Liver (tissue), 8 donors: ENCODE measurements at regions not wholly inside any gene's neighbourhood (a gene's known extent, or its start where the extent isn't known, plus 50 kb on each side); places are given as distances from the start of the nearest gene placed in this dataset.

Experiments used
- DNase-seq: peaks from one replicate; pipeline ENCODE4 v3.0.0-alpha.2; 2017; ENCODE audit warnings: low spot score
- H3K27ac ChIP-seq, 2 donors: one replicate each; pipeline ENCODE4 v1.7.0; 2013; ENCODE audit warnings: inconsistent platforms in 2 of 2, low read length in 2 of 2, control low read depth in 1 of 2, low read depth in 1 of 2, mild to moderate bottlenecking in 1 of 2
- H3K27me3 ChIP-seq, 4 donors: one replicate each; pipeline versions ENCODE4 v1.6.1 to v1.7.0; 2013; ENCODE audit warnings: low read length in 3 of 4, inconsistent platforms in 1 of 4, mild to moderate bottlenecking in 1 of 4, moderate library complexity in 1 of 4; ENCODE audit not compliant: control insufficient read depth in 4 of 4, insufficient read depth in 4 of 4
- H3K36me3 ChIP-seq, 4 donors: one replicate each; pipeline versions ENCODE4 v1.6.1 to v1.7.0; 2013; ENCODE audit warnings: low read length in 3 of 4, mild to moderate bottlenecking in 3 of 4, low read depth in 1 of 4, moderate library complexity in 1 of 4; ENCODE audit not compliant: control insufficient read depth in 4 of 4, insufficient read depth in 3 of 4
- H3K4me1 ChIP-seq, 4 donors: one replicate each; pipeline versions ENCODE4 v1.6.1 to v1.7.0; 2013; ENCODE audit warnings: low read length in 3 of 4, mild to moderate bottlenecking in 3 of 4, moderate library complexity in 1 of 4; ENCODE audit not compliant: control insufficient read depth in 4 of 4, insufficient read depth in 4 of 4
- H3K4me3 ChIP-seq, 3 donors: one replicate each; pipeline versions ENCODE4 v1.6.1 to v1.7.0; 2013; ENCODE audit warnings: low read length in 3 of 3, control low read depth in 1 of 3, low read depth in 1 of 3, mild to moderate bottlenecking in 1 of 3
- H3K9ac ChIP-seq, 2 donors: one replicate each; pipeline ENCODE4 v1.7.0; 2013; ENCODE audit warnings: low read length in 2 of 2, mild to moderate bottlenecking in 2 of 2, moderate library complexity in 2 of 2, control low read depth in 1 of 2, low read depth in 1 of 2
- H3K9me3 ChIP-seq, 4 donors: one replicate each; pipeline versions ENCODE4 v1.6.1 to v1.7.0; 2013; ENCODE audit warnings: low read length in 3 of 4; ENCODE audit not compliant: control insufficient read depth in 4 of 4
- EGR1 ChIP-seq, 2 donors: IDR thresholded peaks; 2 replicates each; pipeline ENCODE4 v1.6.1; 2016 to 2018; ENCODE audit warnings: antibody characterized with exemption in 2 of 2, low read depth in 2 of 2
- FOXA1 ChIP-seq: IDR thresholded peaks from 2 replicates; pipeline ENCODE4 v1.6.1; 2016; ENCODE audit warnings: antibody characterized with exemption
- FOXA2 ChIP-seq: IDR thresholded peaks from 2 replicates; pipeline ENCODE4 v1.6.1; 2016; ENCODE audit warnings: antibody characterized with exemption
- GABPA ChIP-seq, 2 donors: IDR thresholded peaks in 1 of 2; conservative IDR thresholded peaks in 1 of 2; 2 replicates each; pipeline ENCODE4 v1.6.1; 2016; ENCODE audit warnings: antibody characterized with exemption in 2 of 2, mild to moderate bottlenecking in 1 of 2, moderate library complexity in 1 of 2
- HNF4A ChIP-seq, 2 donors: conservative IDR thresholded peaks; 2 replicates each; pipeline ENCODE4 v1.6.1; 2016; ENCODE audit warnings: antibody characterized with exemption in 2 of 2, mild to moderate bottlenecking in 2 of 2
- HNF4G ChIP-seq: IDR thresholded peaks from 2 replicates; pipeline ENCODE4 v1.6.1; 2016; ENCODE audit warnings: antibody characterized with exemption
- JUND ChIP-seq, 2 donors: IDR thresholded peaks; 2 replicates each; pipeline ENCODE4 v1.6.1; 2016; ENCODE audit warnings: antibody characterized with exemption in 2 of 2
- NR2F2 ChIP-seq: IDR thresholded peaks from 2 replicates; pipeline ENCODE4 v1.6.1; 2016; ENCODE audit warnings: antibody characterized with exemption
- RAD21 ChIP-seq, 2 donors: IDR thresholded peaks; 2 replicates each; pipeline ENCODE4 v1.6.1; 2016; ENCODE audit warnings: antibody characterized with exemption in 2 of 2, mild to moderate bottlenecking in 2 of 2
- RXRA ChIP-seq, 2 donors: IDR thresholded peaks; 2 replicates each; pipeline ENCODE4 v1.6.1; 2017 to 2018; ENCODE audit warnings: antibody characterized with exemption in 2 of 2, mild to moderate bottlenecking in 1 of 2
- SP1 ChIP-seq: IDR thresholded peaks from 2 replicates; pipeline ENCODE4 v1.6.1; 2018; ENCODE audit warnings: antibody characterized with exemption, mild to moderate bottlenecking
- TAF1 ChIP-seq: conservative IDR thresholded peaks from 2 replicates; pipeline ENCODE4 v1.6.1; 2016; ENCODE audit warnings: antibody characterized with exemption, mild to moderate bottlenecking
- YY1 ChIP-seq: IDR thresholded peaks from 2 replicates; pipeline ENCODE4 v1.6.1; 2016; ENCODE audit warnings: antibody characterized with exemption, mild to moderate bottlenecking
- WGBS: extraction: QIAGEN DNeasy Blood & Tissue Kit; methylation state at CpG from one replicate; pipeline ENCODE4 v1.1.7; 2013; 5-methylcytosine and 5-hydroxymethylcytosine counted together
- TF ChIP-seq, protein P1 (sequence below): IDR thresholded peaks from 2 replicates; pipeline ENCODE4 v1.6.1; 2016; ENCODE audit warnings: antibody characterized with exemption, mild to moderate bottlenecking
- TF ChIP-seq, protein P2 (sequence below): fragments of 150-350 bp; IDR thresholded peaks from 2 replicates; pipeline ENCODE4 v1.5.1; 2017; ENCODE audit warnings: improper control_type of control experiment, low read depth, low read length; ENCODE audit not compliant: missing input control
- TF ChIP-seq, protein P3 (sequence below): IDR thresholded peaks from 2 replicates; pipeline ENCODE4 v1.6.1; 2016; ENCODE audit warnings: antibody characterized with exemption
- TF ChIP-seq, protein P4 (sequence below): IDR thresholded peaks from 2 replicates; pipeline ENCODE4 v1.6.1; 2016; ENCODE audit warnings: antibody characterized with exemption
- TF ChIP-seq, protein P5 (sequence below): IDR thresholded peaks from 2 replicates; pipeline ENCODE4 v1.6.1; 2016; ENCODE audit warnings: antibody characterized with exemption
- donor health status: healthy.
- donor health status: healthy.
- donor health status: healthy.
- donor health status: healthy.
- donor health status: healthy.

DNA sequence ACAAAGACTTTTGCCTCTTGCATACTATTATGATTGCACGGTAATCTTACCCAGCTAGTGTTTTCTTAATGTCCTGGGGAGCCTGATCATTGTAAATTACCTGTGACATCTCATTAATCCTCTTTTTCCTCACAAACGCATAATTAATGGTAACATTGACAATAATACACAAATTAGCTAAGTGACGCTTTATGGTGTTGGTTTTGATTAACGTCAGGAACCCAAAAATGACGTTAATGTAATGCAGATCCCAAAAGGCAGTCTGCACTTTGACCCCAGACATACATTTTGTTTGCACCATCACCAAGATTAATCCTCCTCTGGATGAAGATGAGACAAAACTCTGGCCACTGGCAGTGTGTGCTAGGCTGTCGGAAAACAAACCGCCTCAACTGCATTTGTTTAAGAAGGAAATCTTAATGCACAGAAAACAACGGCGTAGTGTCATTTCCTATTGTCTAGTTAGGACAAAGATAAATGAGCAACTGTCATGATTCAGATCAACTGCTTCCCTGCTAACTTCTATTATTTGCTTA lies 83.9 kb upstream of the CDIN1 start:
- TF ChIP-seq SP1 (no peak), HNF4G (no peak), YY1 (no peak), RXRA (IDR thresholded peaks at IDR 0.05) (no peak), FOXA1 (no peak)
- TF ChIP-seq, protein P1, sequence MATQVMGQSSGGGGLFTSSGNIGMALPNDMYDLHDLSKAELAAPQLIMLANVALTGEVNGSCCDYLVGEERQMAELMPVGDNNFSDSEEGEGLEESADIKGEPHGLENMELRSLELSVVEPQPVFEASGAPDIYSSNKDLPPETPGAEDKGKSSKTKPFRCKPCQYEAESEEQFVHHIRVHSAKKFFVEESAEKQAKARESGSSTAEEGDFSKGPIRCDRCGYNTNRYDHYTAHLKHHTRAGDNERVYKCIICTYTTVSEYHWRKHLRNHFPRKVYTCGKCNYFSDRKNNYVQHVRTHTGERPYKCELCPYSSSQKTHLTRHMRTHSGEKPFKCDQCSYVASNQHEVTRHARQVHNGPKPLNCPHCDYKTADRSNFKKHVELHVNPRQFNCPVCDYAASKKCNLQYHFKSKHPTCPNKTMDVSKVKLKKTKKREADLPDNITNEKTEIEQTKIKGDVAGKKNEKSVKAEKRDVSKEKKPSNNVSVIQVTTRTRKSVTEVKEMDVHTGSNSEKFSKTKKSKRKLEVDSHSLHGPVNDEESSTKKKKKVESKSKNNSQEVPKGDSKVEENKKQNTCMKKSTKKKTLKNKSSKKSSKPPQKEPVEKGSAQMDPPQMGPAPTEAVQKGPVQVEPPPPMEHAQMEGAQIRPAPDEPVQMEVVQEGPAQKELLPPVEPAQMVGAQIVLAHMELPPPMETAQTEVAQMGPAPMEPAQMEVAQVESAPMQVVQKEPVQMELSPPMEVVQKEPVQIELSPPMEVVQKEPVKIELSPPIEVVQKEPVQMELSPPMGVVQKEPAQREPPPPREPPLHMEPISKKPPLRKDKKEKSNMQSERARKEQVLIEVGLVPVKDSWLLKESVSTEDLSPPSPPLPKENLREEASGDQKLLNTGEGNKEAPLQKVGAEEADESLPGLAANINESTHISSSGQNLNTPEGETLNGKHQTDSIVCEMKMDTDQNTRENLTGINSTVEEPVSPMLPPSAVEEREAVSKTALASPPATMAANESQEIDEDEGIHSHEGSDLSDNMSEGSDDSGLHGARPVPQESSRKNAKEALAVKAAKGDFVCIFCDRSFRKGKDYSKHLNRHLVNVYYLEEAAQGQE = no peak
- no peak overlapping the region for H3K9ac ChIP-seq
- H3K36me3 ChIP-seq = no peaks in the 10 kb centered on the region
- WGBS = 82% methylated on average over 9 of the region's 9 CpGs
- no peak for DNase-seq
- H3K9me3 ChIP-seq = no peaks in the 10 kb centered on the region
- no peaks in the 10 kb centered on the region for H3K4me1 ChIP-seq
- no peaks in the 10 kb centered on the region for H3K27me3 ChIP-seq
- no peak overlapping the region for H3K27ac ChIP-seq
- H3K4me3 ChIP-seq = no peak overlapping the region

DNA sequence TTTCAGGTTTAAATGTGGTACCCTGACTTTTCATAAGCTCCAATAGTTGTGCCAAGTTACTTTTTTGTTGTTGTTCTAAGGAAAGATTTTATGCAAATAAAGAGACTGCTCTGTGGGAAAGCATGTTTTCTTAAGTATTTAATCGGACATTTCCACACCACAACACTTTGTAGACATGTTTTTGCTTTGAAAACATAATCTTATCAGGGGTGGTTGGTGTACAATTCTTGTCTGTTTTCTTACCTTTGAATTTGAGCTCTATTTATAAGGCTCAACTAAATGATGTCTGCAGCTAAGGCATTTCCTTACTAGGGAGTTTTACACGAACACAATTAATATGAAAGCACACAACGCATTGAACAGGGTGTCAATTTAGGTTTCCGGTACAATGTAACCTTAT lies 81.5 kb upstream of the CDIN1 start:
- Histone ChIP-seq H3K4me3 (no peak overlapping the region), H3K27ac (no peak overlapping the region), H3K36me3 (no peaks in the 10 kb centered on the region), H3K9ac (no peak overlapping the region), H3K27me3 (no peaks in the 10 kb centered on the region), H3K4me1 (peaks cover 0 to 6% (median under 1%) of the 10 kb centered on the region in 4 donors), H3K9me3 (no peaks in the 10 kb centered on the region)
- WGBS = 61% methylated on average over 4 of the region's 4 CpGs
- TF ChIP-seq FOXA2 = no peak
- TF ChIP-seq TAF1 = no peak
- TF ChIP-seq, protein P2, sequence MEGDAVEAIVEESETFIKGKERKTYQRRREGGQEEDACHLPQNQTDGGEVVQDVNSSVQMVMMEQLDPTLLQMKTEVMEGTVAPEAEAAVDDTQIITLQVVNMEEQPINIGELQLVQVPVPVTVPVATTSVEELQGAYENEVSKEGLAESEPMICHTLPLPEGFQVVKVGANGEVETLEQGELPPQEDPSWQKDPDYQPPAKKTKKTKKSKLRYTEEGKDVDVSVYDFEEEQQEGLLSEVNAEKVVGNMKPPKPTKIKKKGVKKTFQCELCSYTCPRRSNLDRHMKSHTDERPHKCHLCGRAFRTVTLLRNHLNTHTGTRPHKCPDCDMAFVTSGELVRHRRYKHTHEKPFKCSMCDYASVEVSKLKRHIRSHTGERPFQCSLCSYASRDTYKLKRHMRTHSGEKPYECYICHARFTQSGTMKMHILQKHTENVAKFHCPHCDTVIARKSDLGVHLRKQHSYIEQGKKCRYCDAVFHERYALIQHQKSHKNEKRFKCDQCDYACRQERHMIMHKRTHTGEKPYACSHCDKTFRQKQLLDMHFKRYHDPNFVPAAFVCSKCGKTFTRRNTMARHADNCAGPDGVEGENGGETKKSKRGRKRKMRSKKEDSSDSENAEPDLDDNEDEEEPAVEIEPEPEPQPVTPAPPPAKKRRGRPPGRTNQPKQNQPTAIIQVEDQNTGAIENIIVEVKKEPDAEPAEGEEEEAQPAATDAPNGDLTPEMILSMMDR = no peak
- TF ChIP-seq SP1 = no peak
- TF ChIP-seq, protein P3, sequence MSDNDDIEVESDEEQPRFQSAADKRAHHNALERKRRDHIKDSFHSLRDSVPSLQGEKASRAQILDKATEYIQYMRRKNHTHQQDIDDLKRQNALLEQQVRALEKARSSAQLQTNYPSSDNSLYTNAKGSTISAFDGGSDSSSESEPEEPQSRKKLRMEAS = no peak
- TF ChIP-seq RAD21 (IDR thresholded peaks at IDR 0.05) = no peak
- no peak for TF ChIP-seq FOXA1
- no peak for TF ChIP-seq GABPA (IDR thresholded peaks at IDR 0.05 in 1 of 2, conservative IDR thresholded peaks at IDR 0.05 in 1 of 2)
- TF ChIP-seq YY1 = no peak
- TF ChIP-seq JUND (IDR thresholded peaks at IDR 0.05) = no peak
- TF ChIP-seq, protein P4, sequence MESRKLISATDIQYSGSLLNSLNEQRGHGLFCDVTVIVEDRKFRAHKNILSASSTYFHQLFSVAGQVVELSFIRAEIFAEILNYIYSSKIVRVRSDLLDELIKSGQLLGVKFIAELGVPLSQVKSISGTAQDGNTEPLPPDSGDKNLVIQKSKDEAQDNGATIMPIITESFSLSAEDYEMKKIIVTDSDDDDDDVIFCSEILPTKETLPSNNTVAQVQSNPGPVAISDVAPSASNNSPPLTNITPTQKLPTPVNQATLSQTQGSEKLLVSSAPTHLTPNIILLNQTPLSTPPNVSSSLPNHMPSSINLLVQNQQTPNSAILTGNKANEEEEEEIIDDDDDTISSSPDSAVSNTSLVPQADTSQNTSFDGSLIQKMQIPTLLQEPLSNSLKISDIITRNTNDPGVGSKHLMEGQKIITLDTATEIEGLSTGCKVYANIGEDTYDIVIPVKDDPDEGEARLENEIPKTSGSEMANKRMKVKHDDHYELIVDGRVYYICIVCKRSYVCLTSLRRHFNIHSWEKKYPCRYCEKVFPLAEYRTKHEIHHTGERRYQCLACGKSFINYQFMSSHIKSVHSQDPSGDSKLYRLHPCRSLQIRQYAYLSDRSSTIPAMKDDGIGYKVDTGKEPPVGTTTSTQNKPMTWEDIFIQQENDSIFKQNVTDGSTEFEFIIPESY = no peak
- no peak for TF ChIP-seq EGR1 (IDR thresholded peaks at IDR 0.05; ENCODE audit: low read depth in 2 of 2)
- no peak for TF ChIP-seq NR2F2
- TF ChIP-seq, protein P1 = no peak
- TF ChIP-seq, protein P5, sequence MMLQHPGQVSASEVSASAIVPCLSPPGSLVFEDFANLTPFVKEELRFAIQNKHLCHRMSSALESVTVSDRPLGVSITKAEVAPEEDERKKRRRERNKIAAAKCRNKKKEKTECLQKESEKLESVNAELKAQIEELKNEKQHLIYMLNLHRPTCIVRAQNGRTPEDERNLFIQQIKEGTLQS = no peak
- no peak for TF ChIP-seq HNF4G
- no peak for TF ChIP-seq RXRA (IDR thresholded peaks at IDR 0.05)
- TF ChIP-seq HNF4A (conservative IDR thresholded peaks at IDR 0.05) = no peak
- DNase-seq = no peak
